ENCODE measurements at regions not wholly inside any gene's neighbourhood (a gene's known extent, or its start where the extent isn't known, plus 50 kb on each side); places are given as distances from the start of the nearest gene placed in this dataset.
A peak's percentile ranks its signal among the peaks of the same experiment; 100 is the strongest.

DNA sequence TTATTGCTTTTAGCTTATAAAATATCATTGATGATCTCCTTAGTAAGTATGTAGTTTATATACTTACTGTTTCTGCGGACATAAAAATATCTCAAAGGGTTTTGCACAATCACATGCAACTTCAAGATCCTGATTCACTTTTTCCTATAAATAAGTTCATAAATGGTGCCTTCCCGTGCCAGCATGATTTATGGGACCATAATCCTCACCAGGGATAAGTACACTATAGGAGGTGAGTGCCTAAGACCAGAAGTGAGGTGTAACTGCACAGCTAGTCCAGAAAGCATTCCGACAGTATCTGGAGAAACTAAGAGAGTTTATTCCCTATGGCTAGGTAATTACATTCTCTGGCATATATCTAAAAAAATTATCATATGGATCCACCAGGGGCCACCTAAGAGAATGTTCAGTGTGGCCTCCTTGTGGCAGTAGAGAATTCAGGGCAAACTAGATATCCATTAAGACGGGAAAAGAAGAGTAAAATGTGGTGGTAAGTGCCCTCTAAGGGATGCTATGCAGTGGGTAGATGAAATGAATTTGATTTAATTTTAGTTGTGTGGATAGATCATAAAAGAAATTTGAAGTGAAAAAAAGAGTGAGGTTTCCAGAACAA, 402.5 kb upstream of the SLC24A2 start:
- Mint-ChIP-seq H3K4me1 (peaks cover 13% of the 10 kb centered on the region), H3K27ac (no peak overlapping the region), H3K36me3 (peaks cover 7% of the 10 kb centered on the region; the same call in 1 of the 2 replicates), H3K9me3 (peaks cover 28% of the 10 kb centered on the region), H3K4me3 (no peak overlapping the region), H3K27me3 (ENCODE audit: low read depth) (no peaks in the 10 kb centered on the region)
- ChIA-PET POLR2A (no interaction called here), CTCF (interaction anchor here (1.1 kb wide), 1 partner anchor 727 kb away, joined by 4 read pairs; no protein-coding TSS in a partner anchor)
- TF ChIP-seq NFE2L1 (CRISPR knock-in tag; IDR thresholded peaks at IDR 0.05) = no peak
- TF ChIP-seq JUN (CRISPR knock-in tag; IDR thresholded peaks at IDR 0.05) = no peak
- TF ChIP-seq, protein P1, sequence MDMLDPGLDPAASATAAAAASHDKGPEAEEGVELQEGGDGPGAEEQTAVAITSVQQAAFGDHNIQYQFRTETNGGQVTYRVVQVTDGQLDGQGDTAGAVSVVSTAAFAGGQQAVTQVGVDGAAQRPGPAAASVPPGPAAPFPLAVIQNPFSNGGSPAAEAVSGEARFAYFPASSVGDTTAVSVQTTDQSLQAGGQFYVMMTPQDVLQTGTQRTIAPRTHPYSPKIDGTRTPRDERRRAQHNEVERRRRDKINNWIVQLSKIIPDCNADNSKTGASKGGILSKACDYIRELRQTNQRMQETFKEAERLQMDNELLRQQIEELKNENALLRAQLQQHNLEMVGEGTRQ (CRISPR knock-in tag; IDR thresholded peaks at IDR 0.05) = no peak
- TF ChIP-seq, protein P2, sequence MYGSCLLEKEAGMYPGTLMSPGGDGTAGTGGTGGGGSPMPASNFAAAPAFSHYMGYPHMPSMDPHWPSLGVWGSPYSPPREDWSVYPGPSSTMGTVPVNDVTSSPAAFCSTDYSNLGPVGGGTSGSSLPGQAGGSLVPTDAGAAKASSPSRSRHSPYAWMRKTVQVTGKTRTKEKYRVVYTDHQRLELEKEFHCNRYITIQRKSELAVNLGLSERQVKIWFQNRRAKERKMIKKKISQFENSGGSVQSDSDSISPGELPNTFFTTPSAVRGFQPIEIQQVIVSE (CRISPR knock-in tag; IDR thresholded peaks at IDR 0.05; ENCODE audit: borderline replicate concordance) = no peak
- TF ChIP-seq, protein P3, sequence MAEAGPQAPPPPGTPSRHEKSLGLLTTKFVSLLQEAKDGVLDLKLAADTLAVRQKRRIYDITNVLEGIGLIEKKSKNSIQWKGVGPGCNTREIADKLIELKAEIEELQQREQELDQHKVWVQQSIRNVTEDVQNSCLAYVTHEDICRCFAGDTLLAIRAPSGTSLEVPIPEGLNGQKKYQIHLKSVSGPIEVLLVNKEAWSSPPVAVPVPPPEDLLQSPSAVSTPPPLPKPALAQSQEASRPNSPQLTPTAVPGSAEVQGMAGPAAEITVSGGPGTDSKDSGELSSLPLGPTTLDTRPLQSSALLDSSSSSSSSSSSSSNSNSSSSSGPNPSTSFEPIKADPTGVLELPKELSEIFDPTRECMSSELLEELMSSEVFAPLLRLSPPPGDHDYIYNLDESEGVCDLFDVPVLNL (CRISPR knock-in tag; IDR thresholded peaks at IDR 0.05; ENCODE audit: borderline replicate concordance, low read depth) = no peak
- no peak for TF ChIP-seq TCF7 (CRISPR knock-in tag; IDR thresholded peaks at IDR 0.05; ENCODE audit: low read depth)
- TF ChIP-seq, protein P4, sequence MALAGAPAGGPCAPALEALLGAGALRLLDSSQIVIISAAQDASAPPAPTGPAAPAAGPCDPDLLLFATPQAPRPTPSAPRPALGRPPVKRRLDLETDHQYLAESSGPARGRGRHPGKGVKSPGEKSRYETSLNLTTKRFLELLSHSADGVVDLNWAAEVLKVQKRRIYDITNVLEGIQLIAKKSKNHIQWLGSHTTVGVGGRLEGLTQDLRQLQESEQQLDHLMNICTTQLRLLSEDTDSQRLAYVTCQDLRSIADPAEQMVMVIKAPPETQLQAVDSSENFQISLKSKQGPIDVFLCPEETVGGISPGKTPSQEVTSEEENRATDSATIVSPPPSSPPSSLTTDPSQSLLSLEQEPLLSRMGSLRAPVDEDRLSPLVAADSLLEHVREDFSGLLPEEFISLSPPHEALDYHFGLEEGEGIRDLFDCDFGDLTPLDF (CRISPR knock-in tag; IDR thresholded peaks at IDR 0.05) = no peak
- TF ChIP-seq, protein P5, sequence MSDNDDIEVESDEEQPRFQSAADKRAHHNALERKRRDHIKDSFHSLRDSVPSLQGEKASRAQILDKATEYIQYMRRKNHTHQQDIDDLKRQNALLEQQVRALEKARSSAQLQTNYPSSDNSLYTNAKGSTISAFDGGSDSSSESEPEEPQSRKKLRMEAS (CRISPR knock-in tag; IDR thresholded peaks at IDR 0.05) = no peak
- no peak for TF ChIP-seq SMAD4 (CRISPR knock-in tag; IDR thresholded peaks at IDR 0.05)
- TF ChIP-seq HMGA2 (CRISPR knock-in tag; IDR thresholded peaks at IDR 0.05) = no peak
- TF ChIP-seq, protein P6, sequence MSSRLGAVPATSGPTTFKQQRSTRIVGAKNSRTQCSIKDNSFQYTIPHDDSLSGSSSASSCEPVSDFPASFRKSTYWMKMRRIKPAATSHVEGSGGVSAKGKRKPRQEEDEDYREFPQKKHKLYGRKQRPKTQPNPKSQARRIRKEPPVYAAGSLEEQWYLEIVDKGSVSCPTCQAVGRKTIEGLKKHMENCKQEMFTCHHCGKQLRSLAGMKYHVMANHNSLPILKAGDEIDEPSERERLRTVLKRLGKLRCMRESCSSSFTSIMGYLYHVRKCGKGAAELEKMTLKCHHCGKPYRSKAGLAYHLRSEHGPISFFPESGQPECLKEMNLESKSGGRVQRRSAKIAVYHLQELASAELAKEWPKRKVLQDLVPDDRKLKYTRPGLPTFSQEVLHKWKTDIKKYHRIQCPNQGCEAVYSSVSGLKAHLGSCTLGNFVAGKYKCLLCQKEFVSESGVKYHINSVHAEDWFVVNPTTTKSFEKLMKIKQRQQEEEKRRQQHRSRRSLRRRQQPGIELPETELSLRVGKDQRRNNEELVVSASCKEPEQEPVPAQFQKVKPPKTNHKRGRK (CRISPR knock-in tag; IDR thresholded peaks at IDR 0.05; ENCODE audit: borderline replicate concordance) = no peak
- no peak for TF ChIP-seq ETV6 (CRISPR knock-in tag; IDR thresholded peaks at IDR 0.05)
- no peak for TF ChIP-seq NR2C2 (CRISPR knock-in tag; IDR thresholded peaks at IDR 0.05)
- no peak for ATAC-seq
- DNase-seq (ENCODE audit: low spot score) = no peak

DNA sequence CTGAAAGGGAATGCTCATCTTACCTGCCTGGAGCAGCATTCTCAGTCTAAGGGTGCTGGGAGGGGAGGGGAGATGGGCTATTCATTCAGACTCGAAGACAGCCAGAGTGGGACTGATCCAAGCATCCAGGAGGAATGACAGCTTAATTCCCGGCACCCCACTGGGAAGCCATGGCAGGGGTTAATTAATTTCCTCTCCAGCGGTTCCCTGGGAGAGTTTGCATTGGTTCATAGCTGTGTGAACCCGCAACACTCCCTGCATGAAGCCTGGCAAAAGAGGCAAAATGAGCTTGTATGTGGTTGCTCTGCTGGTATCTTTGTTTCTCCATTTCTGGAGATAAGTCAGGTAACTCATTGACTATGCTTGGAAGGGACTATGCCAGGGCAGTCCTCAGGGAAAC, 401.0 kb upstream of the SLC24A2 start:
- POLR2A ChIA-PET = no interaction called here

DNA sequence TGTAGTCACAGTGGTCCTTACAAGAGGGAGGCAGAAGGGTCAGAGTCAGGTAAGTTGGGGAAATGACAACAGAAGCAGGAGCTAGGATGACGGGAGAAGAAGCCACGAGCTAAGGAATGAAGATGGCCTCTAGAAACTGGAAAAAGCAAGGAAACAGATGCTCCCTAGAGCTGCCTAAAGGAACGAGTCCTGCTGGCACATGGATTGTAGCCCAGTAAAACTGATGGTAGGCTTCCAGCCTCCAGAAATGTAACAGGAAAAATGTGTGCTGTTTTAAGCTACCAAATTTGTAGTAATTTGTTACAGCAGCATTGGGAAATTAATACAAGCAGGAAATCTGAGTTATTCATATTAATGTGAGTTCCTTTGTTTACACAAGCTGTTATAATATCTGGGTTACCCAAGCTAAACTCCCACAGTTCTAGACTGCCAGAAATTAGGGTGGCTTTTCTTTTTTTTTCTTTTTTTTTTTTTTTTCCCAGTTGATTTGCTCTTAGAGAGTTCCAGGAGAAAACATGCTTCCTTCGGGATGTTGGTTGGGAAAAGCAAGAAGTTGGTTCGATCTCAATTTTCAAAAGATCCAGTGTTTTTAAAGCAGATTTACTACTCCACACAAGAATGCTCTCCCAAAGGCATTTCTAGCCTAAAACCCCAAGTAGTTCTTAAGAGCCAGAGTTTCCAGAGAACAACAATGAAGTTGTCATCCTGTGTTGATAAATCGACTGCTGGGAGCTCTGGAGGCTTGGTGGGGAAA, 400.0 kb upstream of the SLC24A2 start:
- Mint-ChIP-seq H3K27me3 (ENCODE audit: low read depth) (no peaks in the 10 kb centered on the region), H3K9me3 (peaks cover 20% of the 10 kb centered on the region), H3K4me1 (peaks cover 13% of the 10 kb centered on the region), H3K27ac (no peak overlapping the region), H3K4me3 (no peak overlapping the region), H3K36me3 (peaks cover 3% of the 10 kb centered on the region; the same call in 1 of the 2 replicates)
- no peak for ATAC-seq
- DNase-seq (ENCODE audit: low spot score) = no peak
- CTCF ChIA-PET = interaction anchor here (0.6 to 2.0 kb wide), 3 partner anchors 9 to 221 kb away, joined by 3 to 5 read pairs (median 3); no protein-coding TSS in a partner anchor
- POLR2A ChIA-PET = no interaction called here
- TF ChIP-seq, protein P5 (CRISPR knock-in tag; IDR thresholded peaks at IDR 0.05) = no peak
- TF ChIP-seq MXD4 (CRISPR knock-in tag; IDR thresholded peaks at IDR 0.05; ENCODE audit: borderline replicate concordance) (no peak), ZNF423 (CRISPR knock-in tag; IDR thresholded peaks at IDR 0.05) (no peak), CBFB (CRISPR knock-in tag; IDR thresholded peaks at IDR 0.05; ENCODE audit: low read depth) (no peak), IRF2 (CRISPR knock-in tag; IDR thresholded peaks at IDR 0.05; ENCODE audit: borderline replicate concordance, low read depth) (no peak), KAT7 (CRISPR knock-in tag; IDR thresholded peaks at IDR 0.05; ENCODE audit: borderline replicate concordance) (no peak), ZNF317 (CRISPR knock-in tag; IDR thresholded peaks at IDR 0.05; ENCODE audit: borderline replicate concordance, low read depth) (no peak)
- TF ChIP-seq, protein P7, sequence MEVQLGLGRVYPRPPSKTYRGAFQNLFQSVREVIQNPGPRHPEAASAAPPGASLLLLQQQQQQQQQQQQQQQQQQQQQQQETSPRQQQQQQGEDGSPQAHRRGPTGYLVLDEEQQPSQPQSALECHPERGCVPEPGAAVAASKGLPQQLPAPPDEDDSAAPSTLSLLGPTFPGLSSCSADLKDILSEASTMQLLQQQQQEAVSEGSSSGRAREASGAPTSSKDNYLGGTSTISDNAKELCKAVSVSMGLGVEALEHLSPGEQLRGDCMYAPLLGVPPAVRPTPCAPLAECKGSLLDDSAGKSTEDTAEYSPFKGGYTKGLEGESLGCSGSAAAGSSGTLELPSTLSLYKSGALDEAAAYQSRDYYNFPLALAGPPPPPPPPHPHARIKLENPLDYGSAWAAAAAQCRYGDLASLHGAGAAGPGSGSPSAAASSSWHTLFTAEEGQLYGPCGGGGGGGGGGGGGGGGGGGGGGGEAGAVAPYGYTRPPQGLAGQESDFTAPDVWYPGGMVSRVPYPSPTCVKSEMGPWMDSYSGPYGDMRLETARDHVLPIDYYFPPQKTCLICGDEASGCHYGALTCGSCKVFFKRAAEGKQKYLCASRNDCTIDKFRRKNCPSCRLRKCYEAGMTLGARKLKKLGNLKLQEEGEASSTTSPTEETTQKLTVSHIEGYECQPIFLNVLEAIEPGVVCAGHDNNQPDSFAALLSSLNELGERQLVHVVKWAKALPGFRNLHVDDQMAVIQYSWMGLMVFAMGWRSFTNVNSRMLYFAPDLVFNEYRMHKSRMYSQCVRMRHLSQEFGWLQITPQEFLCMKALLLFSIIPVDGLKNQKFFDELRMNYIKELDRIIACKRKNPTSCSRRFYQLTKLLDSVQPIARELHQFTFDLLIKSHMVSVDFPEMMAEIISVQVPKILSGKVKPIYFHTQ (CRISPR knock-in tag; IDR thresholded peaks at IDR 0.05) = no peak

More for the DNA sequence above, 401.0 kb upstream of the SLC24A2 start:
- ATAC-seq = peak; percentile 88
- H3K4me1 Mint-ChIP-seq = peaks cover 13% of the 10 kb centered on the region
- H3K9me3 Mint-ChIP-seq = peaks cover 19% of the 10 kb centered on the region
- H3K4me3 Mint-ChIP-seq = no peak overlapping the region
- CTCF ChIA-PET = interaction anchor here (1.0 to 2.0 kb wide), 4 partner anchors 8 to 921 kb away, joined by 3 to 9 read pairs (median 4); no protein-coding TSS in a partner anchor
- H3K27me3 Mint-ChIP-seq (ENCODE audit: low read depth) = no peaks in the 10 kb centered on the region
- H3K27ac Mint-ChIP-seq = no peak overlapping the region
- no peak for TF ChIP-seq NFE2L1 (CRISPR knock-in tag; IDR thresholded peaks at IDR 0.05)
- TF ChIP-seq ETV6 (CRISPR knock-in tag; IDR thresholded peaks at IDR 0.05) = 0 out of 2 replicates have a peak, but pooled peaks have one; percentile 32
- H3K36me3 Mint-ChIP-seq = peaks cover 3% of the 10 kb centered on the region; the same call in 1 of the 2 replicates
- DNase-seq (ENCODE audit: low spot score) = peak; percentile 47
